ENCODE measurements at regions not wholly inside any gene's neighbourhood (a gene's known extent, or its start where the extent isn't known, plus 50 kb on each side); places are given as distances from the start of the nearest gene placed in this dataset.

GRCh38 chr18:66769375-66769774, 165.5 kb upstream of the CDH19 start:
- TF ChIP-seq CTCF (IDR thresholded peaks at IDR 0.05; ENCODE audit: unreplicated experiment in 3 of 3): no peak
- H3K4me1 Mint-ChIP-seq: no peaks in the 10 kb centered on the region
- H3K27ac Mint-ChIP-seq: no peak overlapping the region
- H3K27me3 Mint-ChIP-seq (ENCODE audit: low read depth): no peaks in the 10 kb centered on the region
- H3K4me3 Mint-ChIP-seq: no peak overlapping the region
- no peaks in the 10 kb centered on the region for H3K9me3 Mint-ChIP-seq
- no peaks in the 10 kb centered on the region for H3K36me3 Mint-ChIP-seq (ENCODE audit: low read depth)

DNA sequence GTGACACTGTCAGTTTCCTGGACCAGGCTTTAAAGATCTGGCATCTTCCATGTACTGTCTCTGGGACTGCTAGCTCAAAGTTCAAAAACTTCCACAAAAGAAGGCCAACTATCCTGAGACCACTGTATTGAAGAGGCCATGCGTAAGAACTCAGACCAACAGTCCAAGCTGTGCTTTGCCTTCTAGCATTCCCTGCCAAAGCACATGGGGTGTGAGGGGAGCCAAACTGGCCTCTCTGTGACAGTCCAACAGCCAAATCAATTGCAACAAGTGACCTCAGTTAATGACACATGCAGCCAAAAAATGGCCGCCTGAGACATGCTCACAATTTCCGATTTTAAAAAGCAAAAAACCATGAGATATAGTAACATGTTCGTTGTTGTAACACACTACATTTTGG, 160.3 kb upstream of the CDH19 start:
- TF ChIP-seq CTCF (IDR thresholded peaks at IDR 0.05; ENCODE audit: unreplicated experiment in 3 of 3): no peak
- Mint-ChIP-seq H3K4me3 (no peak overlapping the region), H3K9me3 (no peaks in the 10 kb centered on the region), H3K4me1 (no peaks in the 10 kb centered on the region), H3K27me3 (ENCODE audit: low read depth) (no peaks in the 10 kb centered on the region), H3K27ac (no peak overlapping the region), H3K36me3 (ENCODE audit: low read depth) (no peaks in the 10 kb centered on the region)

DNA sequence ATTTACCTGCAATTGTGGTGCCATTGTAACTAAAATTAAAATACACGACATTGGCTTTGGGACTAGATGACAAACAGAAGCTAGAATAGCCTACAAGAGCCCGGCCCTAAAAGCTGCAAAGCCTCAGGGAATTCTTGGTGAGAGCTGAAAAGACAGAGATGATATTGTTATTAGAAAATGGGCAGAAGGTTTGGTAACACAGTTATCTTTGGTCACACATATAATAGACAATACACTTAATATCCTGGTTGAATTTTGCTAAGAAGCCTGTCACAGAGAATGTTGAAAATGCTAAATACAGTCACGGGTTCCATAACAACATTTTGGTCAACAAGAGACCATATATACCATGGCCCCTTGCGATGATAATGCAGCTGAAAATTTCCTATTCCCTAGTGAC, 157.3 kb upstream of the CDH19 start:
- Mint-ChIP-seq H3K27ac (no peak overlapping the region), H3K4me1 (no peaks in the 10 kb centered on the region), H3K27me3 (ENCODE audit: low read depth) (no peaks in the 10 kb centered on the region)

DNA sequence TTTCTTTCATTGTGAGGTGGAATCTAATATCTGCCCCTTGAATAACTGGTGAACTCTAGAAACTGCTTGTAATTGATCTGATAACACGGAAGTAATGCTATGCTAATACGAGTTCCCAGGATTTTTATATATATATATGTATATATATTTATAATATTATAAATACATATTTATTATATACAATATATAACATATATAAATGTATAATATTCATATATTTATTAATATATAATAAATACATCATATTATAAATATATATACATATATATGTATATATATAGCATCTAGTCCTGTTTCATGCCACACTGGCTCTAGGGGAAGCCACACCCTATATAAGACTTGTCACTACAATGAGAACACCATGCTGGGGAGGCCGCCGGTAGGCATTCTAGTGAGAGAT, 156.7 kb upstream of the CDH19 start:
- TF ChIP-seq CTCF (IDR thresholded peaks at IDR 0.05; ENCODE audit: unreplicated experiment in 3 of 3): no peak
- H3K36me3 Mint-ChIP-seq (ENCODE audit: low read depth): no peaks in the 10 kb centered on the region
- H3K4me1 Mint-ChIP-seq: no peaks in the 10 kb centered on the region
- H3K4me3 Mint-ChIP-seq: no peak overlapping the region
- no peaks in the 10 kb centered on the region for H3K27me3 Mint-ChIP-seq (ENCODE audit: low read depth)
- no peaks in the 10 kb centered on the region for H3K9me3 Mint-ChIP-seq
- no peak overlapping the region for H3K27ac Mint-ChIP-seq

More for the DNA sequence above, 157.3 kb upstream of the CDH19 start:
- Mint-ChIP-seq H3K4me3 (no peak overlapping the region), H3K9me3 (no peaks in the 10 kb centered on the region), H3K36me3 (ENCODE audit: low read depth) (no peaks in the 10 kb centered on the region)
- TF ChIP-seq CTCF (IDR thresholded peaks at IDR 0.05; ENCODE audit: unreplicated experiment in 3 of 3): no peak

DNA sequence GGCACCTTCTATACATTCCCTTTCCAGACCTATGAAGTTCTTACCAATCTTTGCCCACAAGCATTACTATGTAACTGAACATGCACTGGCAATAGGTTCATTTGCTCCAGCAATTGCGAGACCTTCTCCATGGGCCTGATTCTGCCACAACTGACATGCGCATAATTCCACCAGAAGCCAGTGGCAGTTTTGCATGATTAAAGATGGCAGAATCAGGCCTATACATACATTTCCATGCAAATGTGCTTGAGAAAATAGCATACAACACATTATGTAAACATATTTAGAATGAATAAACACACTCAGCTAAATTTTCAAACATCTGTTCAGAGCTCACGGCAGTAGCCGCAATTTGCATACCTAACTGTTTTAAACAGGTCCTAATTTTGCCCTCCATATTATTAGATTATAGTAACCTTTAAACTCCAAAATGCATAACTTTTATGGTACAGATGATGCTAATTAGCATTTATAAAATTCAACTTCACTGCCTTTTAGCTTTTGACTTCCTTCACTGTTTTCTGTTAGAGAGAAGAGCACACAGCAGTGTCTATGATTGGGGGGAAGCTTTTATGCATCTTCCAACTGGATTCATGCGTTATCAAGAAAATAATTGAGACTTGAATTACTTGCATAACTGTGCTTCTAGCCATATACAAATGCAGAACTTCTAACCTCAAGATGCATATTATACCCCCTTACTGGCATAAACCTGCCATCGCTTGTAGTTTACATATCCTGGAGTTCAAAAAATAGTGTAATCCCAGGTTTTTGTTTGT, 155.3 kb upstream of the CDH19 start:
- no peak overlapping the region for H3K4me3 Mint-ChIP-seq
- no peaks in the 10 kb centered on the region for H3K27me3 Mint-ChIP-seq (ENCODE audit: low read depth)
- TF ChIP-seq CTCF (IDR thresholded peaks at IDR 0.05; ENCODE audit: unreplicated experiment in 3 of 3): no peak
- H3K9me3 Mint-ChIP-seq: no peaks in the 10 kb centered on the region
- H3K36me3 Mint-ChIP-seq (ENCODE audit: low read depth): no peaks in the 10 kb centered on the region
- H3K27ac Mint-ChIP-seq: no peak overlapping the region
- no peaks in the 10 kb centered on the region for H3K4me1 Mint-ChIP-seq

GRCh38 chr18:66757946-66758345, 154.1 kb upstream of the CDH19 start:
- no peaks in the 10 kb centered on the region for H3K9me3 Mint-ChIP-seq
- no peak overlapping the region for H3K27ac Mint-ChIP-seq
- no peak overlapping the region for H3K4me3 Mint-ChIP-seq
- H3K36me3 Mint-ChIP-seq (ENCODE audit: low read depth): no peaks in the 10 kb centered on the region
- H3K4me1 Mint-ChIP-seq: no peaks in the 10 kb centered on the region
- no peak for TF ChIP-seq CTCF (IDR thresholded peaks at IDR 0.05; ENCODE audit: unreplicated experiment in 3 of 3)
- no peaks in the 10 kb centered on the region for H3K27me3 Mint-ChIP-seq (ENCODE audit: low read depth)
